ENCODE measurements at regions not wholly inside any gene's neighbourhood (a gene's known extent, or its start where the extent isn't known, plus 50 kb on each side); places are given as distances from the start of the nearest gene placed in this dataset.
"Not testable (repeated sequence)": the region's sequence is repeated elsewhere in the genome, so short reads cannot be mapped to it uniquely, and the experiment has no call there.

DNA sequence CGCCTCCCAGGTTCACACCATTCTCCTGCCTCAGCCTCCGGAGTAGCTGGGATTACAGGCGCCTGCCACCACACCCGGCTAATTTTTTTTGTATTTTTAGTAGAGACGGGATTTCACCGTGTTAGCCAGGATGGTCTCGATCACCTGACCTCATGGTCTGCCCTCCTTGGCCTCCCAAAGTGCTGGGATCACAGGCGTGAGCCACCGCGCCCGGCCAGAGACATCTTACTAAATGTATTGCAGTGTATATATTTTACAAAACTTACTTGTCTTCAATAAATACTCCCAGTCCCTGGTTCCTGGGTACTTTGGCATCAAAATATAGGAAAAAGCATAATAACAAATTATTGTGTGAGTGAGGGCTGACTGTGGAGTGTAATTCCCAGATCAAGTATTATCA, 1053.7 kb downstream of the OLFM4 start:
- TF ChIP-seq CTCF (conservative IDR thresholded peaks at IDR 0.05; ENCODE audit: low read depth, low read length); EZH2phosphoT487 (IDR thresholded peaks at IDR 0.05; ENCODE audit: borderline replicate concordance, low read length): not testable (repeated sequence)

Data from PC-3 (cell line).